HG03139 (cell line): ENCODE measurements at regions not wholly inside any gene's neighbourhood (a gene's known extent, or its start where the extent isn't known, plus 50 kb on each side); places are given as distances from the start of the nearest gene placed in this dataset.

Source experiments
- ATAC-seq: cut with Tn5 transposase; IDR thresholded peaks from one replicate; pipeline ENCODE4 v1.9.1; 2021; ENCODE audit not compliant: unreplicated experiment

- no peak for ATAC-seq
These were observed 63.7 kb upstream of the POU3F3 start for GRCh38 chr2:104790100-104790811.

- no peak for ATAC-seq
These were observed 62.9 kb upstream of the POU3F3 start for GRCh38 chr2:104790901-104791495.

GRCh38 chr2:104793966-104794365, 59.9 kb upstream of the POU3F3 start:
- ATAC-seq = no peak

- ATAC-seq = no peak
These were observed 59.5 kb upstream of the POU3F3 start for GRCh38 chr2:104794441-104794840.
